ENCODE measurements at regions not wholly inside any gene's neighbourhood (a gene's known extent, or its start where the extent isn't known, plus 50 kb on each side); places are given as distances from the start of the nearest gene placed in this dataset.

DNA sequence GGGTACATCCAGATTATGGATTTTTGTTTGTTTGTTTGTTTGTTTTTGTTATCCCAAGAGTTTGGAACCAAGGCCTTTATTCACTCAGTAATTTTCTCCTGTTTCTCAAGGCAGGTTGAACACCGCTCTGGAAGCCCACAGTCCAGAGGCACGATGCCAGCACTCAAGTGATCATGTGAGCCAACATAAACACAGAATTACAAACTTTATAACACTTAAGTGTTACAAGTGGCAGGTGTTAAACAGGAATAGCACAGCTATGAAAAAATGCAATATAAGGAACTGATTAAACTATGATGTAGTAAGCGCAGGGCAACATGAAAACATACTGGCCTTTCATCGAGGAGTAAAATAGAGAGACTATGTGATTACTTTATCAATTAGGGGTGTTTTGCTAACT lies 1885.8 kb upstream of the SEL1L start:
- TF ChIP-seq, protein P1, sequence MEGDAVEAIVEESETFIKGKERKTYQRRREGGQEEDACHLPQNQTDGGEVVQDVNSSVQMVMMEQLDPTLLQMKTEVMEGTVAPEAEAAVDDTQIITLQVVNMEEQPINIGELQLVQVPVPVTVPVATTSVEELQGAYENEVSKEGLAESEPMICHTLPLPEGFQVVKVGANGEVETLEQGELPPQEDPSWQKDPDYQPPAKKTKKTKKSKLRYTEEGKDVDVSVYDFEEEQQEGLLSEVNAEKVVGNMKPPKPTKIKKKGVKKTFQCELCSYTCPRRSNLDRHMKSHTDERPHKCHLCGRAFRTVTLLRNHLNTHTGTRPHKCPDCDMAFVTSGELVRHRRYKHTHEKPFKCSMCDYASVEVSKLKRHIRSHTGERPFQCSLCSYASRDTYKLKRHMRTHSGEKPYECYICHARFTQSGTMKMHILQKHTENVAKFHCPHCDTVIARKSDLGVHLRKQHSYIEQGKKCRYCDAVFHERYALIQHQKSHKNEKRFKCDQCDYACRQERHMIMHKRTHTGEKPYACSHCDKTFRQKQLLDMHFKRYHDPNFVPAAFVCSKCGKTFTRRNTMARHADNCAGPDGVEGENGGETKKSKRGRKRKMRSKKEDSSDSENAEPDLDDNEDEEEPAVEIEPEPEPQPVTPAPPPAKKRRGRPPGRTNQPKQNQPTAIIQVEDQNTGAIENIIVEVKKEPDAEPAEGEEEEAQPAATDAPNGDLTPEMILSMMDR (IDR thresholded peaks at IDR 0.05): no peak
- no peak for TF ChIP-seq POLR2A (IDR thresholded peaks at IDR 0.05)
